ENCODE measurements at regions not wholly inside any gene's neighbourhood (a gene's known extent, or its start where the extent isn't known, plus 50 kb on each side); places are given as distances from the start of the nearest gene placed in this dataset.

DNA sequence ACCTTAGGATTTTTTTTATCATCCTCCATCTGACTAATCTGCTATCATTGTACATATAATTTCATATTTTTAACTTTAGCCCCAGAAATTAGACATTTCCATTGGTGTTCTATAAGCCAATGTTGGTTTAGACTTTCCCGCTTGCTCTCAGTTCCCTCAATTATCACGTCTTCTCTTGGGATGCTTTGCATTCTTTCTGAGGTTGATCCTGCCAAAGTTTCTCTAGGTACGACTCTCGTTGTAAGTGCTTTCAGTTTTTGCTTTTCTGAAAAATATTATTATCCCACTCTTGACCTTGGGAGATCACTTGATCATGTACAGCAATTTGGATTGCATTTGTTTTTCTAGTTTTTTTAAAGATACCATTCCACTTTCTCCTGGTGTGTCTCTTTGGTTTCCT, 270.2 kb downstream of the IRS2 start:
- TF ChIP-seq RAD21 (IDR thresholded peaks at IDR 0.05; ENCODE audit: insufficient read depth, low read depth, low read length): no peak
- TF ChIP-seq, protein P1, sequence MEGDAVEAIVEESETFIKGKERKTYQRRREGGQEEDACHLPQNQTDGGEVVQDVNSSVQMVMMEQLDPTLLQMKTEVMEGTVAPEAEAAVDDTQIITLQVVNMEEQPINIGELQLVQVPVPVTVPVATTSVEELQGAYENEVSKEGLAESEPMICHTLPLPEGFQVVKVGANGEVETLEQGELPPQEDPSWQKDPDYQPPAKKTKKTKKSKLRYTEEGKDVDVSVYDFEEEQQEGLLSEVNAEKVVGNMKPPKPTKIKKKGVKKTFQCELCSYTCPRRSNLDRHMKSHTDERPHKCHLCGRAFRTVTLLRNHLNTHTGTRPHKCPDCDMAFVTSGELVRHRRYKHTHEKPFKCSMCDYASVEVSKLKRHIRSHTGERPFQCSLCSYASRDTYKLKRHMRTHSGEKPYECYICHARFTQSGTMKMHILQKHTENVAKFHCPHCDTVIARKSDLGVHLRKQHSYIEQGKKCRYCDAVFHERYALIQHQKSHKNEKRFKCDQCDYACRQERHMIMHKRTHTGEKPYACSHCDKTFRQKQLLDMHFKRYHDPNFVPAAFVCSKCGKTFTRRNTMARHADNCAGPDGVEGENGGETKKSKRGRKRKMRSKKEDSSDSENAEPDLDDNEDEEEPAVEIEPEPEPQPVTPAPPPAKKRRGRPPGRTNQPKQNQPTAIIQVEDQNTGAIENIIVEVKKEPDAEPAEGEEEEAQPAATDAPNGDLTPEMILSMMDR (IDR thresholded peaks at IDR 0.05 in 2 of 3, conservative IDR thresholded peaks at IDR 0.05 in 1 of 3; ENCODE audit: control insufficient read depth in 2 of 3, extremely low read depth in 1 of 3, insufficient read depth in 1 of 3, low read depth in 3 of 3, low read length in 3 of 3): no peak
- TF ChIP-seq SREBF1 (IDR thresholded peaks at IDR 0.05; ENCODE audit: low read length): no peak
- TF ChIP-seq MXI1 (IDR thresholded peaks at IDR 0.05; ENCODE audit: low read depth, low read length): no peak
- TF ChIP-seq, protein P2, sequence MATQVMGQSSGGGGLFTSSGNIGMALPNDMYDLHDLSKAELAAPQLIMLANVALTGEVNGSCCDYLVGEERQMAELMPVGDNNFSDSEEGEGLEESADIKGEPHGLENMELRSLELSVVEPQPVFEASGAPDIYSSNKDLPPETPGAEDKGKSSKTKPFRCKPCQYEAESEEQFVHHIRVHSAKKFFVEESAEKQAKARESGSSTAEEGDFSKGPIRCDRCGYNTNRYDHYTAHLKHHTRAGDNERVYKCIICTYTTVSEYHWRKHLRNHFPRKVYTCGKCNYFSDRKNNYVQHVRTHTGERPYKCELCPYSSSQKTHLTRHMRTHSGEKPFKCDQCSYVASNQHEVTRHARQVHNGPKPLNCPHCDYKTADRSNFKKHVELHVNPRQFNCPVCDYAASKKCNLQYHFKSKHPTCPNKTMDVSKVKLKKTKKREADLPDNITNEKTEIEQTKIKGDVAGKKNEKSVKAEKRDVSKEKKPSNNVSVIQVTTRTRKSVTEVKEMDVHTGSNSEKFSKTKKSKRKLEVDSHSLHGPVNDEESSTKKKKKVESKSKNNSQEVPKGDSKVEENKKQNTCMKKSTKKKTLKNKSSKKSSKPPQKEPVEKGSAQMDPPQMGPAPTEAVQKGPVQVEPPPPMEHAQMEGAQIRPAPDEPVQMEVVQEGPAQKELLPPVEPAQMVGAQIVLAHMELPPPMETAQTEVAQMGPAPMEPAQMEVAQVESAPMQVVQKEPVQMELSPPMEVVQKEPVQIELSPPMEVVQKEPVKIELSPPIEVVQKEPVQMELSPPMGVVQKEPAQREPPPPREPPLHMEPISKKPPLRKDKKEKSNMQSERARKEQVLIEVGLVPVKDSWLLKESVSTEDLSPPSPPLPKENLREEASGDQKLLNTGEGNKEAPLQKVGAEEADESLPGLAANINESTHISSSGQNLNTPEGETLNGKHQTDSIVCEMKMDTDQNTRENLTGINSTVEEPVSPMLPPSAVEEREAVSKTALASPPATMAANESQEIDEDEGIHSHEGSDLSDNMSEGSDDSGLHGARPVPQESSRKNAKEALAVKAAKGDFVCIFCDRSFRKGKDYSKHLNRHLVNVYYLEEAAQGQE (IDR thresholded peaks at IDR 0.05; ENCODE audit: low read depth, low read length): no peak
- TF ChIP-seq TARDBP (IDR thresholded peaks at IDR 0.05; ENCODE audit: borderline replicate concordance): no peak
- TF ChIP-seq GABPA (IDR thresholded peaks at IDR 0.05; ENCODE audit: low read depth): no peak
- no peak for TF ChIP-seq NRF1 (conservative IDR thresholded peaks at IDR 0.05; ENCODE audit: low read depth, low read length)

All from GM12878 (cell line).